ENCODE measurements at regions not wholly inside any gene's neighbourhood (a gene's known extent, or its start where the extent isn't known, plus 50 kb on each side); places are given as distances from the start of the nearest gene placed in this dataset.

GRCh38 chr10:3932597-3933375 lies 147.8 kb upstream of the KLF6 start:
- H3K4me3 ChIP-seq (replicated peaks in 1 of 3) = no peak overlapping the region
- TF ChIP-seq CTCF (IDR thresholded peaks at IDR 0.05) (no peak), POLR2A (IDR thresholded peaks at IDR 0.05) (no peak)
- no peak for DNase-seq
- H3K36me3 ChIP-seq = no peaks in the 10 kb centered on the region
- intact Hi-C loops (cut with DNase I) = loop anchor here (10.0 kb wide), 1 partner anchor 148 kb away; the partner anchor contains the start of gene KLF6
- WGBS, 2 donors = 91 to 95% methylated on average over 15 of the region's 15 CpGs
- no peaks in the 10 kb centered on the region for H3K9me3 ChIP-seq
- H3K4me1 ChIP-seq = peaks cover 9 to 24% of the 10 kb centered on the region in 2 donors
- no peaks in the 10 kb centered on the region for H3K27me3 ChIP-seq
- H3K27ac ChIP-seq = no peak overlapping the region

GRCh38 chr10:3931901-3932300 lies 146.9 kb upstream of the KLF6 start:
- peaks cover 9 to 24% of the 10 kb centered on the region in 2 donors for H3K4me1 ChIP-seq
- no peak for DNase-seq
- no peaks in the 10 kb centered on the region for H3K9me3 ChIP-seq
- WGBS, 2 donors = 95% methylated on average over 7 of the region's 7 CpGs
- TF ChIP-seq CTCF (IDR thresholded peaks at IDR 0.05) = no peak
- intact Hi-C loops (cut with DNase I) = loop anchor here (10.0 kb wide), 1 partner anchor 147 kb away; the partner anchor contains the start of gene KLF6
- H3K27ac ChIP-seq = no peak overlapping the region
- no peaks in the 10 kb centered on the region for H3K36me3 ChIP-seq
- no peaks in the 10 kb centered on the region for H3K27me3 ChIP-seq
- no peak overlapping the region for H3K4me3 ChIP-seq (replicated peaks in 1 of 3)

- no peak for DNase-seq
- no peak overlapping the region for H3K27ac ChIP-seq
- H3K4me1 ChIP-seq = peaks cover 9 to 21% of the 10 kb centered on the region in 2 donors
- intact Hi-C loops (cut with DNase I) = loop anchor here (10.0 kb wide), 1 partner anchor 146 kb away; the partner anchor contains the start of gene KLF6
- WGBS, 2 donors = 89 to 94% methylated on average over 6 of the region's 6 CpGs
- no peaks in the 10 kb centered on the region for H3K27me3 ChIP-seq
- no peaks in the 10 kb centered on the region for H3K9me3 ChIP-seq
- H3K4me3 ChIP-seq (replicated peaks in 1 of 3) = no peak overlapping the region
- H3K36me3 ChIP-seq = no peaks in the 10 kb centered on the region
- TF ChIP-seq CTCF (IDR thresholded peaks at IDR 0.05) (no peak), POLR2A (IDR thresholded peaks at IDR 0.05) (no peak)
Observed at GRCh38 chr10:3931224-3931623, 146.2 kb upstream of the KLF6 start.

- Histone ChIP-seq H3K27me3 (no peaks in the 10 kb centered on the region), H3K4me3 (replicated peaks in 1 of 3) (no peak overlapping the region), H3K27ac (no peak overlapping the region), H3K36me3 (no peaks in the 10 kb centered on the region), H3K4me1 (no peaks in the 10 kb centered on the region), H3K9me3 (no peaks in the 10 kb centered on the region)
- WGBS, 2 donors = 93% methylated on average over 2 of the region's 2 CpGs
- no peak for DNase-seq
- TF ChIP-seq POLR2A (IDR thresholded peaks at IDR 0.05) = no peak
- no peak for TF ChIP-seq CTCF (IDR thresholded peaks at IDR 0.05)
- intact Hi-C loops (cut with DNase I) = no loop called here
Observed at GRCh38 chr10:3928569-3928968, 143.6 kb upstream of the KLF6 start.

- H3K4me1 ChIP-seq = no peaks in the 10 kb centered on the region
- H3K27me3 ChIP-seq = no peaks in the 10 kb centered on the region
- no peak overlapping the region for H3K27ac ChIP-seq
- TF ChIP-seq CTCF (IDR thresholded peaks at IDR 0.05) (no peak), POLR2A (IDR thresholded peaks at IDR 0.05) (no peak)
- DNase-seq = no peak
- H3K9me3 ChIP-seq = no peaks in the 10 kb centered on the region
- WGBS, 2 donors = 68 to 71% methylated on average over 3 of the region's 3 CpGs
- intact Hi-C loops (cut with DNase I) = no loop called here
- H3K4me3 ChIP-seq (replicated peaks in 1 of 3) = no peak overlapping the region
- no peaks in the 10 kb centered on the region for H3K36me3 ChIP-seq
Observed at GRCh38 chr10:3928078-3928477, 143.1 kb upstream of the KLF6 start.

All from thyroid gland (tissue), 4 donors.